Mammary epithelial cell (primary cell): ENCODE measurements at regions not wholly inside any gene's neighbourhood (a gene's known extent, or its start where the extent isn't known, plus 50 kb on each side); places are given as distances from the start of the nearest gene placed in this dataset.

Experiments
- CTCF ChIP-seq, 2 donors: IDR thresholded peaks in 1 of 2; conservative IDR thresholded peaks in 1 of 2; 2 replicates each; pipeline ENCODE4 v1.5.1; 2011 to 2012; ENCODE audit warnings: inconsistent platforms in 2 of 2, low read length in 2 of 2, mild to moderate bottlenecking in 2 of 2, control low read depth in 1 of 2, low read depth in 1 of 2; ENCODE audit not compliant: insufficient read depth in 1 of 2; ENCODE audit errors: extremely low read depth in 1 of 2
- EZH2 ChIP-seq: IDR thresholded peaks from 2 replicates; pipeline ENCODE4 v1.6.1; 2012; ENCODE audit warnings: low read length, inconsistent platforms, borderline replicate concordance

GRCh38 chr10:30529373-30529998 lies 95.5 kb downstream of the MAP3K8 start:
- no peak for TF ChIP-seq CTCF (conservative IDR thresholded peaks at IDR 0.05 in 1 of 2, IDR thresholded peaks at IDR 0.05 in 1 of 2; ENCODE audit: extremely low read depth in 1 of 2, insufficient read depth in 1 of 2, low read depth in 1 of 2, low read length in 2 of 2)
- TF ChIP-seq EZH2: no peak
